ENCODE measurements at regions not wholly inside any gene's neighbourhood (a gene's known extent, or its start where the extent isn't known, plus 50 kb on each side); places are given as distances from the start of the nearest gene placed in this dataset.
"Not testable (repeated sequence)": the region's sequence is repeated elsewhere in the genome, so short reads cannot be mapped to it uniquely, and the experiment has no call there.

DNA sequence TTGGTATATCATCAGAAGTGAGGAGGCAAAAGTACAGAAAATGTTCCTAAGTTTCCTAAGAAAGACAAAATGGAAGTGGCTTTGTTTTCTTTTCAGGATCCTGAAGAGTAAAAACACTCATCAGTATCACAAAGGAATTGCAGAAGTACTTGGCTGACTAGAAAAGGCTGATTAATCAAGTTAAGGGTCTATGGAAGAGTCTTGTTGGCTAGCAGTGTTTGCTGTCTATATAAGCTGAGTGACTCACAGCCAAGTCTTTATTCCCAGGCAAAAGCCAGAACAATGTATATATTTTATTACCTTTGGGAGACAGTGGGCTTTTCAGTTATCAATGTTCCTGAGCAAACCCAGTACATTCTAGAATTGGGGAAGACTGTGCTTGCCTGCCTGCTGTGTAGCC lies 777.0 kb downstream of the PLA2G4A start (continued):
- TF ChIP-seq POLR2AphosphoS5 (IDR thresholded peaks at IDR 0.05; ENCODE audit: low read depth) (no peak), JUNB (IDR thresholded peaks at IDR 0.05; ENCODE audit: unreplicated experiment) (no peak)

DNA sequence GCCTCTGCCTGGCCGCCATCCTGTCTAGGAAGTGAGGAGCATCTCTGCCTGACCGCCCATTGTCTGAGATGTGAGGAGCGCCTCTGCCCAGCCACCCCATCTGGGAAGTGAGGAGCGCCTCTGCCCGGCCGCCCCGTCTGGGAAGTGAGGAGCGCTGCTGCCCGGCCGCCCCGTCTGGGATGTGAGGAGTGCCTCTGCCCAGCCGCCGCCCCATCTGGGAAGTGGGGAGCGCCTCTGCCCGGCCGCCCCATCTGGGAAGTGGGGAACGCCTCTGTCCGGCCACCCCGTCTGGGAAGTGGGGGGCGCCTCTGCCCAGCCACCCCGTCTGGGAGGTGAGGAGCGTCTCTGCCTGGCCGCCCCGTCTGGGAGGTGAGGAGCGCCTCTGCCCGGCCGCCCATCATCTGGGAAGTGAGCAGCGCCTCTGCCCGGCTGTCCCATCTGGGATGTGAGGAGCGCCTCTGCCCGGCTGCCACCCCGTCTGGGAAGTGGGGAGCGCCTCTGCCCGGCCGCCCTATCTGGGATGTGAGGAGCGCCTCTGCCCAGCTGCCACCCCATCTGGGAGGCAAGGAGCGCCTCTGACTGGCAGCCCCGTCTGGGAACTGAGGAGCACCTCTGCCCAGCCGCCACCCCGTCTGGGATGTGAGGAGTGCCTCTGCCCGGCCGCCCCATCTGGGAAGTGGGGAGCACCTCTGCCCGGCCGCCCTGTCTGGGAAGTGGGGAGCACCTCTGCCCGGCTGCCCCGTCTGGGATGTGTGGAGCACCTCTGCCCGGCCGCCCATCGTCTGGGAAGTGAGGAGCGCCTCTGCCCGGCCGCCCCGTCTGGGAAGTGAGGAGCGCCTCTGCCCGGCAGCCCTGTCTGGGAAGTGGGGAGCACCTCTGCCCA lies 787.3 kb downstream of the PLA2G4A start:
- not testable (repeated sequence) for H3K4me3 Mint-ChIP-seq; H3K27ac Mint-ChIP-seq; DNase-seq (ENCODE audit: low spot score); H3K4me3 ChIP-seq; H3K4me1 Mint-ChIP-seq; H3K79me2 ChIP-seq (replicated peaks; ENCODE audit: insufficient read depth); H3K36me3 ChIP-seq (ENCODE audit: insufficient read depth); H3K9me2 ChIP-seq (ENCODE audit: insufficient read depth); H3K4me1 ChIP-seq (ENCODE audit: insufficient read depth); H3K27ac ChIP-seq (ENCODE audit: low read depth); H3K4me2 ChIP-seq; H3K27me3 Mint-ChIP-seq (ENCODE audit: insufficient read depth, low read depth, poor library complexity); H3F3A ChIP-seq (replicated peaks; ENCODE audit: low read depth); H4K20me1 ChIP-seq (replicated peaks; ENCODE audit: insufficient read depth); H2AFZ ChIP-seq; H3K27me3 ChIP-seq (ENCODE audit: insufficient read depth); ATAC-seq
- H3K36me3 Mint-ChIP-seq (ENCODE audit: low read depth) = peaks cover 48% of the 10 kb centered on the region
- H3K9me3 Mint-ChIP-seq = peaks cover 32% of the 10 kb centered on the region

DNA sequence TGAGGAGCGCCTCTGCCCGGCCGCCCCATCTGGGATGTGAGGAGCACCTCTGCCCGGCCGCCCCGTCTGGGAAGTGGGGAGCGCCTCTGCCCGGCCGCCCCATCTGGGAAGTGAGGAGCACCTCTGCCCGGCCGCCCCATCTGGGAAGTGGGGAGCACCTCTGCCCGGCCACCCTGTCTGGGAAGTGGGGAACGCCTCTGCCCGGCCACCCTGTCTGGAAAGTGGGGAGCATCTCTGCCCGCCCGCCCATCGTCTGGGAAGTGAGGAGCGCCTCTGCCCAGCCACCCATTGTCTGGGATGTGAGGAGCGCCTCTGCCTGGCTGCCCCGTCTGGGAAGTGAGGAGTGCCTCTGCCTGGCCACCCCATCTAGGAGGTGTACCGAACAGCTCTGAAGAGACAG lies 788.1 kb downstream of the PLA2G4A start:
- H3K4me3 ChIP-seq; DNase-seq (ENCODE audit: low spot score); H3K36me3 ChIP-seq (ENCODE audit: insufficient read depth); H3K27me3 ChIP-seq (ENCODE audit: insufficient read depth); H2AFZ ChIP-seq; H3K4me1 ChIP-seq (ENCODE audit: insufficient read depth); H3K4me2 ChIP-seq; H3K4me1 Mint-ChIP-seq; H3K79me2 ChIP-seq (replicated peaks; ENCODE audit: insufficient read depth); H4K20me1 ChIP-seq (replicated peaks; ENCODE audit: insufficient read depth); H3F3A ChIP-seq (replicated peaks; ENCODE audit: low read depth); H3K27ac Mint-ChIP-seq; H3K27me3 Mint-ChIP-seq (ENCODE audit: insufficient read depth, low read depth, poor library complexity); H3K4me3 Mint-ChIP-seq; H3K27ac ChIP-seq (ENCODE audit: low read depth); H3K9me2 ChIP-seq (ENCODE audit: insufficient read depth); ATAC-seq: not testable (repeated sequence)
- H3K9me3 Mint-ChIP-seq = peaks cover 32% of the 10 kb centered on the region
- H3K36me3 Mint-ChIP-seq (ENCODE audit: low read depth) = peaks cover 41% of the 10 kb centered on the region

DNA sequence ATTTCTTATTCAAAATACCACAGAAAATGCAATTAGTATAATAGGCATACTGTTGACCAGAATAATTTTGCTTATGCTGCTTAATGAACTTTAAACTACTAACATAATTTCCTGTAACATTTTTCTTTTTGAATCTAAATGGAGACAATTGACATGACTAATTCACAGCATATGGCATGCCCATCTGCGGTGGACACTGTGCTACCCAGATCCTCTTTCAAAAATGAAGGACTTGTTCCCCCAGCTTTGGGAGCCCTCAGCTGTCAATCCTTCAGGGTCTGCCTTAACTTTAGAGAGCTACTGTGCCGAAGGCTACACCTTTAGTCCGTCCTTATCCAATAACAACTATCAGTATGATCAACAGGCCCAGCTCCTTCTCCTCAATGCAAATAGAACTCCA lies 789.0 kb downstream of the PLA2G4A start:
- Mint-ChIP-seq H3K4me1 (peaks cover 4% of the 10 kb centered on the region), H3K9me3 (peaks cover 32% of the 10 kb centered on the region), H3K36me3 (ENCODE audit: low read depth) (peaks cover 46% of the 10 kb centered on the region), H3K27ac (no peak overlapping the region), H3K27me3 (ENCODE audit: insufficient read depth, low read depth, poor library complexity) (peaks cover 8% of the 10 kb centered on the region), H3K4me3 (no peak overlapping the region)
- ATAC-seq = no peak
- DNase-seq (ENCODE audit: low spot score) = no peak
- Histone ChIP-seq H3K36me3 (ENCODE audit: insufficient read depth) (peaks cover 4% of the 10 kb centered on the region), H3K4me2 (no peak overlapping the region), H3K79me2 (replicated peaks; ENCODE audit: insufficient read depth) (no peaks in the 10 kb centered on the region), H2AFZ (no peak overlapping the region), H3K4me1 (ENCODE audit: insufficient read depth) (no peaks in the 10 kb centered on the region), H4K20me1 (replicated peaks; ENCODE audit: insufficient read depth) (no peaks in the 10 kb centered on the region), H3K9me2 (ENCODE audit: insufficient read depth) (no peaks in the 10 kb centered on the region), H3K27me3 (ENCODE audit: insufficient read depth) (no peaks in the 10 kb centered on the region), H3F3A (replicated peaks; ENCODE audit: low read depth) (no peaks in the 10 kb centered on the region), H3K27ac (ENCODE audit: low read depth) (no peak overlapping the region), H3K4me3 (no peak overlapping the region)
- no peak for TF ChIP-seq ZNF114 (CRISPR knock-in tag; IDR thresholded peaks at IDR 0.05)
- no peak for TF ChIP-seq EZH2 (IDR thresholded peaks at IDR 0.05; ENCODE audit: low read depth, unreplicated experiment)
- TF ChIP-seq POLR2AphosphoS5 (IDR thresholded peaks at IDR 0.05; ENCODE audit: low read depth) = no peak
- no peak for TF ChIP-seq STAT1 (IDR thresholded peaks at IDR 0.05; ENCODE audit: unreplicated experiment)
- TF ChIP-seq, protein P1, sequence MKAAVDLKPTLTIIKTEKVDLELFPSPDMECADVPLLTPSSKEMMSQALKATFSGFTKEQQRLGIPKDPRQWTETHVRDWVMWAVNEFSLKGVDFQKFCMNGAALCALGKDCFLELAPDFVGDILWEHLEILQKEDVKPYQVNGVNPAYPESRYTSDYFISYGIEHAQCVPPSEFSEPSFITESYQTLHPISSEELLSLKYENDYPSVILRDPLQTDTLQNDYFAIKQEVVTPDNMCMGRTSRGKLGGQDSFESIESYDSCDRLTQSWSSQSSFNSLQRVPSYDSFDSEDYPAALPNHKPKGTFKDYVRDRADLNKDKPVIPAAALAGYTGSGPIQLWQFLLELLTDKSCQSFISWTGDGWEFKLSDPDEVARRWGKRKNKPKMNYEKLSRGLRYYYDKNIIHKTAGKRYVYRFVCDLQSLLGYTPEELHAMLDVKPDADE (IDR thresholded peaks at IDR 0.05) = no peak
- TF ChIP-seq, protein P2, sequence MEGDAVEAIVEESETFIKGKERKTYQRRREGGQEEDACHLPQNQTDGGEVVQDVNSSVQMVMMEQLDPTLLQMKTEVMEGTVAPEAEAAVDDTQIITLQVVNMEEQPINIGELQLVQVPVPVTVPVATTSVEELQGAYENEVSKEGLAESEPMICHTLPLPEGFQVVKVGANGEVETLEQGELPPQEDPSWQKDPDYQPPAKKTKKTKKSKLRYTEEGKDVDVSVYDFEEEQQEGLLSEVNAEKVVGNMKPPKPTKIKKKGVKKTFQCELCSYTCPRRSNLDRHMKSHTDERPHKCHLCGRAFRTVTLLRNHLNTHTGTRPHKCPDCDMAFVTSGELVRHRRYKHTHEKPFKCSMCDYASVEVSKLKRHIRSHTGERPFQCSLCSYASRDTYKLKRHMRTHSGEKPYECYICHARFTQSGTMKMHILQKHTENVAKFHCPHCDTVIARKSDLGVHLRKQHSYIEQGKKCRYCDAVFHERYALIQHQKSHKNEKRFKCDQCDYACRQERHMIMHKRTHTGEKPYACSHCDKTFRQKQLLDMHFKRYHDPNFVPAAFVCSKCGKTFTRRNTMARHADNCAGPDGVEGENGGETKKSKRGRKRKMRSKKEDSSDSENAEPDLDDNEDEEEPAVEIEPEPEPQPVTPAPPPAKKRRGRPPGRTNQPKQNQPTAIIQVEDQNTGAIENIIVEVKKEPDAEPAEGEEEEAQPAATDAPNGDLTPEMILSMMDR (conservative IDR thresholded peaks at IDR 0.05; ENCODE audit: low read depth in 2 of 2) = no peak
- no peak for TF ChIP-seq NANOG (IDR thresholded peaks at IDR 0.05; ENCODE audit: borderline replicate concordance)
- TF ChIP-seq JUNB (IDR thresholded peaks at IDR 0.05; ENCODE audit: unreplicated experiment) = no peak
- no peak for TF ChIP-seq CREB1 (CRISPR knock-in tag; IDR thresholded peaks at IDR 0.05; ENCODE audit: low read depth)
- no peak for TF ChIP-seq ZNF331 (CRISPR knock-in tag; IDR thresholded peaks at IDR 0.05; ENCODE audit: low read depth)
- no peak for TF ChIP-seq EZH2phosphoT487 (IDR thresholded peaks at IDR 0.05; ENCODE audit: unreplicated experiment)

Measured in GM23338 (cell line).